ENCODE measurements at regions not wholly inside any gene's neighbourhood (a gene's known extent, or its start where the extent isn't known, plus 50 kb on each side); places are given as distances from the start of the nearest gene placed in this dataset.

DNA sequence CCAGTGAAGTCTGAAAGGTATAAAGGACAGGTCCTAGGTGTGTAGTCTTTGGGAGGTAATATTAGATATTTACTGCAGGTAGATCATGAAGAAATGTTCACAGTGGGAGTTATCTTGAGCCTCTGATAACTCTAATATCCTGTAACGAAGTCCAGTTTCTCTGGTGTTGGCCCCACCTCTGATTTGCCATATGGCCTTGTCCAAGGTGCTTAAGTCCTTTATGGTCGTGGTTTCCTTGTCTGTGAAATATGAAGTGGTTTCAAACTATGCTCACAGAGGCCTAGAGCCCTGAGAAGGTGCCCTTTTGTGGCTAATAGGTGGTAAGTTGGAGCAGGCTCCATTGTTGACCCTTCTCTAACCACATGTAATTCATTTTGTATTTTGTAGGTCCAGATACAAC is 190.7 kb downstream of the ICOS start:
- Histone ChIP-seq H3K4me1 (ENCODE audit: control insufficient read depth, extremely low read depth, insufficient read depth, low read length) (no peaks in the 10 kb centered on the region), H3K9me3 (ENCODE audit: control insufficient read depth, insufficient read depth, low read depth, low read length) (no peaks in the 10 kb centered on the region), H3K27ac (ENCODE audit: insufficient read depth, low read length) (no peak overlapping the region), H3K9ac (ENCODE audit: insufficient read depth, low read length) (no peak overlapping the region), H4K20me1 (ENCODE audit: control insufficient read depth, extremely low read depth, insufficient read depth, low read length) (no peaks in the 10 kb centered on the region), H3K36me3 (ENCODE audit: control insufficient read depth, insufficient read depth, low read length) (no peaks in the 10 kb centered on the region), H3K27me3 (ENCODE audit: control insufficient read depth, insufficient read depth, low read length) (no peaks in the 10 kb centered on the region), H3K4me2 (ENCODE audit: extremely low read depth, insufficient read depth, low read length) (no peak overlapping the region), H3K4me3 (replicated peaks in 1 of 4; ENCODE audit: control extremely low read depth in 1 of 4, insufficient read depth in 1 of 4, low read depth in 3 of 4, low read length in 4 of 4) (no peak overlapping the region), H2AFZ (ENCODE audit: low read length) (no peak overlapping the region), H3K79me2 (ENCODE audit: control insufficient read depth, insufficient read depth, low read length) (no peaks in the 10 kb centered on the region)
- DNase-seq (ENCODE audit: low read depth in 2 of 2) = peak; percentile 4 to 21
- TF ChIP-seq EZH2 (IDR thresholded peaks at IDR 0.05; ENCODE audit: low read length, missing control alignments) = no peak
- TF ChIP-seq, protein P1, sequence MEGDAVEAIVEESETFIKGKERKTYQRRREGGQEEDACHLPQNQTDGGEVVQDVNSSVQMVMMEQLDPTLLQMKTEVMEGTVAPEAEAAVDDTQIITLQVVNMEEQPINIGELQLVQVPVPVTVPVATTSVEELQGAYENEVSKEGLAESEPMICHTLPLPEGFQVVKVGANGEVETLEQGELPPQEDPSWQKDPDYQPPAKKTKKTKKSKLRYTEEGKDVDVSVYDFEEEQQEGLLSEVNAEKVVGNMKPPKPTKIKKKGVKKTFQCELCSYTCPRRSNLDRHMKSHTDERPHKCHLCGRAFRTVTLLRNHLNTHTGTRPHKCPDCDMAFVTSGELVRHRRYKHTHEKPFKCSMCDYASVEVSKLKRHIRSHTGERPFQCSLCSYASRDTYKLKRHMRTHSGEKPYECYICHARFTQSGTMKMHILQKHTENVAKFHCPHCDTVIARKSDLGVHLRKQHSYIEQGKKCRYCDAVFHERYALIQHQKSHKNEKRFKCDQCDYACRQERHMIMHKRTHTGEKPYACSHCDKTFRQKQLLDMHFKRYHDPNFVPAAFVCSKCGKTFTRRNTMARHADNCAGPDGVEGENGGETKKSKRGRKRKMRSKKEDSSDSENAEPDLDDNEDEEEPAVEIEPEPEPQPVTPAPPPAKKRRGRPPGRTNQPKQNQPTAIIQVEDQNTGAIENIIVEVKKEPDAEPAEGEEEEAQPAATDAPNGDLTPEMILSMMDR (conservative IDR thresholded peaks at IDR 0.05 in 1 of 2, IDR thresholded peaks at IDR 0.05 in 1 of 2; ENCODE audit: low read depth in 1 of 2, low read length in 2 of 2) = no peak

DNA sequence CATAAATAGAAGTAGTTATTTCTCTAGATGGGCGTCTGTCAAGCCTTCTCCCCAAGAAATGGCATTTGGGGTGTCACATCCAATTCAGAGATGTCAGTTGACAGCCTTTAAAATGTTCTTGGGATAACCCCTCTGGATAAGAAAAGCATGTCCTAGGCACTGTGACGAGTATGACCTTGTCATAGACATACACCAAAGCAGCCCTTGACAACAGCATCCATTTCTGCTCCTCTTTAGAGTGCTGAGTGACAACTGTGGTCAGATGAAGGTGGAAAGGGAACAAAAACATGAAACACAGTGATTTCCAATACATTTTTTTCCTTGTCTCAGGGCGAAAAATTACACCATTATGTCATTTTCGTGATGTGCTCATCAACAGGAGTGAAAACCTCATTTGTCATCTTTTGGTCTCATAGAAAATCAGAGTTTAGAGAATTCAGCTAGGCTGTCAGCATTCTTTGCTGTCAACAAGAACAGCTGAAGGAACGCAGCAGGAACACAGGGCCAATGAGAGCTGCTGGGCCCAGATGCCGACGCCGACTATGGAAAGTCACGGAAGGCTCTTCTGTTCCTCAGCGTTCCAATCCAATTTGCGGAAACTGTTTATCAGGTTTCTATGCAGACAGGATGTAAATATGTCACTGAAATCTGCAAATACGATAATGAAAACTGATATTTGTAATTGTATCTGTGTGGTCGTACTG is 193.2 kb downstream of the ICOS start:
- Histone ChIP-seq H3K27ac (ENCODE audit: insufficient read depth, low read length) (no peak overlapping the region), H3K4me3 (replicated peaks in 1 of 4; ENCODE audit: control extremely low read depth in 1 of 4, insufficient read depth in 1 of 4, low read depth in 3 of 4, low read length in 4 of 4) (no peak overlapping the region), H3K9ac (ENCODE audit: insufficient read depth, low read length) (no peak overlapping the region), H3K4me2 (ENCODE audit: extremely low read depth, insufficient read depth, low read length) (no peak overlapping the region), H3K36me3 (ENCODE audit: control insufficient read depth, insufficient read depth, low read length) (no peaks in the 10 kb centered on the region), H4K20me1 (ENCODE audit: control insufficient read depth, extremely low read depth, insufficient read depth, low read length) (no peaks in the 10 kb centered on the region), H3K9me3 (ENCODE audit: control insufficient read depth, insufficient read depth, low read depth, low read length) (no peaks in the 10 kb centered on the region), H3K79me2 (ENCODE audit: control insufficient read depth, insufficient read depth, low read length) (no peaks in the 10 kb centered on the region), H3K27me3 (ENCODE audit: control insufficient read depth, insufficient read depth, low read length) (no peaks in the 10 kb centered on the region), H3K4me1 (ENCODE audit: control insufficient read depth, extremely low read depth, insufficient read depth, low read length) (no peaks in the 10 kb centered on the region), H2AFZ (ENCODE audit: low read length) (no peak overlapping the region)
- no peak for TF ChIP-seq EZH2 (IDR thresholded peaks at IDR 0.05; ENCODE audit: low read length, missing control alignments)
- TF ChIP-seq, protein P1 (conservative IDR thresholded peaks at IDR 0.05 in 1 of 2, IDR thresholded peaks at IDR 0.05 in 1 of 2; ENCODE audit: low read depth in 1 of 2, low read length in 2 of 2) = no peak
- no peak for DNase-seq (ENCODE audit: low read depth in 2 of 2)

DNA sequence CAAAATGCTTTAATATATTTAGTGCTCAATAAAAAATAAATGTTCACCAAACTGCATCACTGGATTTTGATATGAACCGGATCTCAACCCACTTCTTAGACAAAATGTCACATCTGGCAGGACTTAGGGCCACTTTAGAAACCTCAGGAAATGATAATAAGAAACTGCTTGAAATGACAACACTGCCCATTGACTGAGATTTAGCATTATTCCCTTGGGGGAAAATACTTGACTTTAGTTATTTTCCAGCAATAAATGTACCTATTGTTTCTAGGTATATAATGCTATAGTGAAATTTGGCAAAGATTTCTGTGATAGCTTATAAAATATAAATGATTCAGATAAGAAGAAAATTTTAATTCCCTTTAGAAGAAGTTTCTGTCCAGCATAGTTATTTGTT is 195.1 kb downstream of the ICOS start:
- Histone ChIP-seq H3K4me1 (ENCODE audit: control insufficient read depth, extremely low read depth, insufficient read depth, low read length) (no peaks in the 10 kb centered on the region), H3K79me2 (ENCODE audit: control insufficient read depth, insufficient read depth, low read length) (no peaks in the 10 kb centered on the region), H3K27ac (ENCODE audit: insufficient read depth, low read length) (no peak overlapping the region), H2AFZ (ENCODE audit: low read length) (no peak overlapping the region), H3K4me2 (ENCODE audit: extremely low read depth, insufficient read depth, low read length) (no peak overlapping the region), H3K9me3 (ENCODE audit: control insufficient read depth, insufficient read depth, low read depth, low read length) (no peaks in the 10 kb centered on the region), H4K20me1 (ENCODE audit: control insufficient read depth, extremely low read depth, insufficient read depth, low read length) (no peaks in the 10 kb centered on the region), H3K9ac (ENCODE audit: insufficient read depth, low read length) (no peak overlapping the region), H3K27me3 (ENCODE audit: control insufficient read depth, insufficient read depth, low read length) (no peaks in the 10 kb centered on the region), H3K4me3 (replicated peaks in 1 of 4; ENCODE audit: control extremely low read depth in 1 of 4, insufficient read depth in 1 of 4, low read depth in 3 of 4, low read length in 4 of 4) (no peak overlapping the region), H3K36me3 (ENCODE audit: control insufficient read depth, insufficient read depth, low read length) (no peaks in the 10 kb centered on the region)
- TF ChIP-seq, protein P1 (conservative IDR thresholded peaks at IDR 0.05 in 1 of 2, IDR thresholded peaks at IDR 0.05 in 1 of 2; ENCODE audit: low read depth in 1 of 2, low read length in 2 of 2) = no peak
- TF ChIP-seq EZH2 (IDR thresholded peaks at IDR 0.05; ENCODE audit: low read length, missing control alignments) = no peak
- no peak for DNase-seq (ENCODE audit: low read depth in 2 of 2)
